Lower lobe of right lung (tissue), 2 donors: ENCODE measurements at regions not wholly inside any gene's neighbourhood (a gene's known extent, or its start where the extent isn't known, plus 50 kb on each side); places are given as distances from the start of the nearest gene placed in this dataset.

Experiments used
- ATAC-seq, 2 donors: fragments of 200-7000 bp; cut with Tn5 transposase; one replicate each; pipeline ENCODE4 v1.9.1; 2020 to 2022; ENCODE audit warnings: mild to moderate bottlenecking in 2 of 2, moderate library complexity in 2 of 2
- DNase-seq: peaks from one replicate; pipeline ENCODE4 v3.0.0-alpha.2; 2020
- H3K27ac ChIP-seq: fragments of 200-600 bp; one replicate; pipeline ENCODE4 v1.8.0; 2022
- H3K27me3 ChIP-seq: fragments of 200-600 bp; one replicate; pipeline ENCODE4 v1.8.0; 2022; ENCODE audit warnings: low read depth
- H3K36me3 ChIP-seq: fragments of 200-600 bp; one replicate; pipeline ENCODE4 v1.8.0; 2022; ENCODE audit warnings: mild to moderate bottlenecking
- H3K4me1 ChIP-seq: fragments of 200-600 bp; one replicate; pipeline ENCODE4 v1.8.0; 2022
- H3K4me3 ChIP-seq: fragments of 200-600 bp; one replicate; pipeline ENCODE4 v1.8.0; 2022; ENCODE audit warnings: mild to moderate bottlenecking
- H3K9me3 ChIP-seq: fragments of 200-600 bp; one replicate; pipeline ENCODE4 v1.8.0; 2022
- intact Hi-C: fragments of 100-400 bp; cut with DNase I; formaldehyde crosslinking; loops from one replicate; pipeline ENCODE4 v1.11.0; 2022
- TF ChIP-seq, protein P1 (sequence below): fragments of 200-600 bp; IDR thresholded peaks from one replicate; pipeline ENCODE4 v1.8.0; 2022; ENCODE audit warnings: antibody characterized with exemption, mild to moderate bottlenecking
- donor health status: DM: no; HTN: yes; CAD: no; lungs with severe emphysema.

DNA sequence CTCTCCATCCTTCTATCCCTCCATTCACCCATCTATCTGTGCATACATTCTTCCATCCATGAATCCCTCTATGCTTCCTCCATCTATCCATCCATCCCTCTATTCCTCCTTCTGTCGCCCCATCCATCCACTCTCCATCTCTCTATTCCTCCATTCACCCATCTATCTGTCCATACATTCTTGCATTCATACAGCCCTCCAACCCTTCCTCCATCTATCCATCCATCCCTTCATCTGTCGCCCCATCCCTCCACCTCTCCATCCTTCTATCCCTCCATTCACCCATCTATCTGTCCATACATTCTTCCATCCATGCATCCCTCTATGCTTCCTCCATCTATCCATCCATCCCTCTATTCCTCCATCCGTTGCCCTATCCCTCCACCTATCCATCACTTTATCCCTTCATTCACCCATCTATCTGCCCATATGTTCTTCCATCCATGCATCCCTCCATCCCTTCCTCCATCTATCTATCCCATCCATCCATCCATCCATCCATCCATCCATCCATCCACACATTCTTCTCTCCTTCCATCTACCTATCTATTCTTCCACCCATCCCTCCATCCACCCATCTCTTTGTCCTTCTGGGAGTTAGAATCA is 272.5 kb upstream of the TNRC6C start:
- TF ChIP-seq, protein P1, sequence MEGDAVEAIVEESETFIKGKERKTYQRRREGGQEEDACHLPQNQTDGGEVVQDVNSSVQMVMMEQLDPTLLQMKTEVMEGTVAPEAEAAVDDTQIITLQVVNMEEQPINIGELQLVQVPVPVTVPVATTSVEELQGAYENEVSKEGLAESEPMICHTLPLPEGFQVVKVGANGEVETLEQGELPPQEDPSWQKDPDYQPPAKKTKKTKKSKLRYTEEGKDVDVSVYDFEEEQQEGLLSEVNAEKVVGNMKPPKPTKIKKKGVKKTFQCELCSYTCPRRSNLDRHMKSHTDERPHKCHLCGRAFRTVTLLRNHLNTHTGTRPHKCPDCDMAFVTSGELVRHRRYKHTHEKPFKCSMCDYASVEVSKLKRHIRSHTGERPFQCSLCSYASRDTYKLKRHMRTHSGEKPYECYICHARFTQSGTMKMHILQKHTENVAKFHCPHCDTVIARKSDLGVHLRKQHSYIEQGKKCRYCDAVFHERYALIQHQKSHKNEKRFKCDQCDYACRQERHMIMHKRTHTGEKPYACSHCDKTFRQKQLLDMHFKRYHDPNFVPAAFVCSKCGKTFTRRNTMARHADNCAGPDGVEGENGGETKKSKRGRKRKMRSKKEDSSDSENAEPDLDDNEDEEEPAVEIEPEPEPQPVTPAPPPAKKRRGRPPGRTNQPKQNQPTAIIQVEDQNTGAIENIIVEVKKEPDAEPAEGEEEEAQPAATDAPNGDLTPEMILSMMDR: no peak

DNA sequence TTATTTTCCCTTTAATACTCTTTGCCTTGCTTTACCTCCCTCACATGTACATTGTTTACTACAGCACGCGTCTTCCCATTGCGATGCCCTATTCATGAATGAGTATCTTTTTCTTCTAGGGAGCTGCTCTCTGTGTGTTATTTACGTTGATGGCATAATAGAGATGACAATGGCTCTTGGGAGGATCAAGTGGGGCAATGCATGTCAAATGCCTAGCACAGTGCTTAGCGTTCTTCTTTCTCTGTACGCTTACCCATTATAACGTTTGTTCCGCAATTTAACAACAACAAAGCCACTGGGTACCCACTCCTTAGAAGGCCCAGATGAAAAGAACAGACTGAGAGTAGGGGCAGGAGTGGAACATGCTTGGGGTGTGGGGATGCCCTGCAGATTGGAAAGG is 271.6 kb upstream of the TNRC6C start:
- intact Hi-C loops: no loop called here
- ATAC-seq: no peak
- no peak overlapping the region for H3K27ac ChIP-seq

More for the DNA sequence above, 272.5 kb upstream of the TNRC6C start:
- no peaks in the 10 kb centered on the region for H3K9me3 ChIP-seq
- H3K4me1 ChIP-seq: peaks cover 9% of the 10 kb centered on the region
- ATAC-seq: no peak
- no peak overlapping the region for H3K27ac ChIP-seq
- DNase-seq: no peak
- H3K36me3 ChIP-seq: no peaks in the 10 kb centered on the region
- no peak overlapping the region for H3K4me3 ChIP-seq
- intact Hi-C loops: no loop called here
- peaks cover 17% of the 10 kb centered on the region for H3K27me3 ChIP-seq

DNA sequence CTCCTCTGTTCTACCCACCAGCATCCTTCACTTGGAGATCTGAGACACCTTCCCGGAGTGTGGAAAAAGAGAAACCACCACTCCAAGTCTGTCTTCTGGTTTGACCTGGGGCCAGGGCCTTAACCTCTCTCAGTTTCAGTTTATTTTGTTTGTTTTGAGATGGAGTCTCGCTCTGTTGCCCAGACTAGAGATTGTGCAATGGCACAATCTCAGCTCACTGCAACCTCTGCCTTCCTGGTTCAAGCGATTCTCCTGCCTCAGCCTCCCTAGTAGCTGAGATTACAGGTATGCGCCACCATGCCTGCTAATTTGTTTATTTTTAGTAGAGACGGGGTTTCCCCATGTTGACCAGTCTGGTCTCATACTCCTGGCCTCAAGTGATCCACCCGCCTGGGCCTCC is 271.1 kb upstream of the TNRC6C start:
- ATAC-seq (no peak), DNase-seq (no peak)
- Histone ChIP-seq H3K4me1 (peaks cover 12% of the 10 kb centered on the region), H3K9me3 (no peaks in the 10 kb centered on the region), H3K27me3 (peaks cover 25% of the 10 kb centered on the region), H3K4me3 (no peak overlapping the region), H3K27ac (no peak overlapping the region), H3K36me3 (no peaks in the 10 kb centered on the region)
- intact Hi-C loops: no loop called here
- TF ChIP-seq, protein P1: no peak

More for the DNA sequence above, 271.6 kb upstream of the TNRC6C start:
- Histone ChIP-seq H3K27me3 (peaks cover 25% of the 10 kb centered on the region), H3K4me1 (peaks cover 12% of the 10 kb centered on the region), H3K4me3 (no peak overlapping the region), H3K9me3 (no peaks in the 10 kb centered on the region), H3K36me3 (no peaks in the 10 kb centered on the region)
- TF ChIP-seq, protein P1: no peak
- DNase-seq: no peak

- Histone ChIP-seq H3K27me3 (peaks cover 27% of the 10 kb centered on the region), H3K27ac (no peak overlapping the region), H3K4me3 (no peak overlapping the region), H3K9me3 (no peaks in the 10 kb centered on the region), H3K36me3 (no peaks in the 10 kb centered on the region), H3K4me1 (peaks cover 12% of the 10 kb centered on the region)
- intact Hi-C loops: no loop called here
- ATAC-seq (no peak), DNase-seq (no peak)
- TF ChIP-seq, protein P1: no peak
Measured at GRCh38 chr17:77687921-77688320, 270.6 kb upstream of the TNRC6C start.

DNA sequence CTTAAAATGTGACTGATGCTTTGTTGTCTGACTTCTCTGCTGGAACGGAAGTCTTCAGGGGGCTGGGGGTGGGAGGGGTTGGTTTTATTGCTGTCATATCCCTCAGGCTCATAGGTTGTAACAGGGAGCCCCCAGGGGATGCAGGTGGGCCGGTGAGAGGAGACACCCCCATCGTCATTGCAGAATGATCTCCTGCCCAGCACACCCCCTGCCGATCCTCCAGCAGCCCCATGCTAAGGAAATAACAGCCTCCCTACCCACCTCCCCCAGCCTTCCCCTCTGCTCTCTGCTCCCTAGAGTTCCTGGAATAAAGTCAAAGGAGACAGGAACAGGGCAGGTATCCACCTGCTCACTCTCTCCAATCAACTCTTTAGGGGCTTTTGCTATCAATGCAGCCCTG is 270.1 kb upstream of the TNRC6C start:
- ATAC-seq (no peak), DNase-seq (no peak)
- Histone ChIP-seq H3K27ac (no peak overlapping the region), H3K27me3 (peaks cover 31% of the 10 kb centered on the region), H3K4me1 (peaks cover 12% of the 10 kb centered on the region), H3K9me3 (no peaks in the 10 kb centered on the region), H3K4me3 (no peak overlapping the region), H3K36me3 (no peaks in the 10 kb centered on the region)
- intact Hi-C loops: no loop called here
- TF ChIP-seq, protein P1: no peak
